GM12872 (cell line): ENCODE measurements at regions not wholly inside any gene's neighbourhood (a gene's known extent, or its start where the extent isn't known, plus 50 kb on each side); places are given as distances from the start of the nearest gene placed in this dataset.

ENCODE experiments used
- CTCF ChIP-seq: IDR thresholded peaks from 3 replicates; pipeline ENCODE4 v1.5.1; 2011; ENCODE audit warnings: low read depth, mild to moderate bottlenecking, low read length, moderate library complexity; ENCODE audit not compliant: insufficient read depth

DNA sequence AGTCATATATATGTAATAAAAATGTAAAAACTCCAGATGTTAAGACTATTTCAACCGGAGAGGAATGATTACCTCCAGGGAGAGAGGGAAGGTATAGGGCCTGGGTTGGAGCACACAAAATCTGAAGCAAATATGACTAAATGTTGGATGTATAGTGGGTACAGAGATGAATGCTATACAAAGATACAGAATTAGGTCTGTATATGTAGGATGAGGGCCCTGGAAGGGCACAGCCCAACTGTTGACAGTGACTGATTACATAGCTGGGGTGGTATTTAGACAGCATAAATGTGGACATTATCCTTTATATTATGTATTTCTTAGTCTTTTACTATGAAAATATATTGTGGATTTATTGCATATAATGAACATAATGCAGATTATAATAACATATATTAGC is 94.4 kb upstream of the SPATA12 start:
- TF ChIP-seq CTCF, result no peak

DNA sequence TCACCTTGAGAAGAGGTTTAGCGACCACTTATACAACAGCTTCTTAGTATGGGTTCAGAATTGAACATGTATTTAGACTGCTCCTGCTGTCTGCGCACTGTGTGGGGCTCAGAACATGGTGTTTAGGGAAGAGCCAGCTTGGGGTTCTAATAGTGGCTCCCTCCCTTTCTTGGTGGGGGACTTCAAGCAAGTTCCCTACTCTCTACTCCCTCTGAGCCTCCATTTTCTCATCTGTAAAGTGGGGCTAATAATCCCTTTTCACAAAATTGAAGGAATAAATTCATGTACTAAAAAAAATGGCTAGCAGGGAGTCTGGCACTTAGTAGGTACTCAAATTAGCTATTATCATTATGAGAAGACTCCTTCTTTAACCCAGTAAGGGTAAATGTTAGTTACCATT is 97.5 kb upstream of the SPATA12 start:
- TF ChIP-seq CTCF, result no peak

GRCh38 chr3:56962206-56962605 is 98.3 kb upstream of the SPATA12 start:
- TF ChIP-seq CTCF, result no peak

DNA sequence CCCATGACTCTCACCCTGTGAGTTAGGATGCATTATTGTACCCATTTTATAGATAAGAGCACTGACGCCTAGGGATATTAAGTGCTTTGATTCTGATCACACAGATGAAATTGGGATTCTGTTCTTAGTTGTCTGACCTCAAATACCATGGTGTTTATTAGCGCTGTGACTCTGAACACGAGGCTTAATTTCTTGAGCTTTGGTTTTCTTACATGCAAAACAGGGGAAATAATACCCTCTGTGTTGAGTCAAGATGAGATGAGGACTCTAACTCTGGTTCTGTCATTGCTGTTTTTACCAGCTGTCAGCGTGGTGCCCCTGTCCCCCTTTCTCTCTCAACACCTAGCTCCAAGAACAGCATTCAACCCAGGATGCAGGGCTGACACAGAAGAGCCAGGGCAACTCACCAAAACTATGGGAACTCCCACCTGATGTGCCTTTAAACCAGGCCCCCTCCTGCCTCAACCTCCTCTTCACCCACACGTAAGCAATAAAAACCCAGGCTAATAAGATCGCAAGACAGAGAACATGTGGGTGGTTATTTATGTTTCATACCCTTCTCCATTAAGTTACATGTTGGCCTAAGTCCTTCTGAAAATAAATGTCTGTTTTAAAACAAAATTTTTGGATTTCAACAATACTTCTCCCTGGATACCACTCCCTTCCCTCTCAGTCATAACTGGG is 100.1 kb upstream of the SPATA12 start:
- TF ChIP-seq CTCF, result no peak

GRCh38 chr3:56958879-56959278 is 101.6 kb upstream of the SPATA12 start:
- TF ChIP-seq CTCF, result no peak

DNA sequence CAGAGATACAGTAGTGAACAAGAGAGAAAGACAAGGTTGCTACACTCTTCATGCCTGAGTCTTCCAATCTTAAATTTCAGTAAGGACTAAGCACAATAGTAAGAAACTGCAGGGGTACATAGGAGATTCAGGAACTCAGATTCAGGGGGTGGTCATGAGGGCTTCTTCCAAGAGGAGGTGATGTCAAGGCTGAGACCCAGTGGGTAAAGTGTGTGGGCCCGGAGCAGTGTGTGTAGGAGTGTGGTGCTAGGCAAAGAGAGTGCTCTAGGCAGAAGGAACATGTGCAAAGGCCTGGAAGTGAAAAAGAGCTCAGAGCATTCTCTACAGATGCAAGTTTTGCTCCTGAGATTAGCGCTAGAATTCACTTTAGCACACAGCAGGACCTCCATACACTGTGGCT is 102.9 kb upstream of the SPATA12 start:
- TF ChIP-seq CTCF, result no peak

- TF ChIP-seq CTCF, result no peak
Measured at GRCh38 chr3:56956906-56957305, 103.6 kb upstream of the SPATA12 start.
